A549 (cell line): ENCODE measurements at regions not wholly inside any gene's neighbourhood (a gene's known extent, or its start where the extent isn't known, plus 50 kb on each side); places are given as distances from the start of the nearest gene placed in this dataset.

Source experiments
- ATAC-seq, 2 experiments: fragments of 200-7000 bp in 1 of 2; fragments of >200 bp in 1 of 2; cut with Nextera tagmentation in 1 of 2; cut with Tn5 transposase in 1 of 2; 3 replicates each; pipeline versions ENCODE4 v1.8.0 to v1.9.1; 2018 to 2020; ENCODE audit warnings: mild to moderate bottlenecking in 1 of 2, moderate library complexity in 1 of 2
- CTCF ChIA-PET: fragments of 300-600 bp; sonication (Branson Sonifier 250); formaldehyde crosslinking; extraction: SDS; loops from one replicate; lab custom pipeline; 2021; ENCODE audit warnings: antibody characterized with exemption, inconsistent platforms; lab: Yijun Ruan, JAX
- POLR2A ChIA-PET: fragments of 350-600 bp; formaldehyde crosslinking; extraction: SDS; loops from one replicate; lab custom pipeline; 2021; ENCODE audit warnings: antibody characterized with exemption, inconsistent platforms; lab: Yijun Ruan, JAX
- DNase-seq, 2 experiments: peaks; one replicate each; pipeline versions ENCODE4 v3.0.0 to v3.0.0-alpha.2; 2011 to 2016; ENCODE audit warnings: low read depth in 1 of 2, low spot score in 1 of 2
- FAIRE-seq: peaks from 2 replicates; lab custom pipeline; 2011; peaks lifted over from hg19 to GRCh38; lab: Jason Lieb, UNC
- H3K27ac ChIP-seq, 2 experiments: fragments of >200 bp; sonication (Bioruptor Twin); formaldehyde crosslinking; 3 replicates each; pipeline ENCODE4 v1.5.1; 2016 to 2017
- H3K4me1 ChIP-seq: fragments of >200 bp; sonication (Bioruptor Twin); formaldehyde crosslinking; 3 replicates; pipeline ENCODE4 v1.6.1; 2016
- H3K4me2 ChIP-seq: fragments of >200 bp; sonication (Bioruptor Twin); formaldehyde crosslinking; 3 replicates; pipeline ENCODE4 v1.6.1; 2016
- H3K4me3 ChIP-seq: fragments of >200 bp; sonication (Bioruptor Twin); formaldehyde crosslinking; 3 replicates; pipeline ENCODE4 v1.5.1; 2016
- H3K9me3 ChIP-seq: fragments of >200 bp; sonication (Bioruptor Twin); formaldehyde crosslinking; 3 replicates; pipeline ENCODE4 v1.6.1; 2016
- BHLHE40 ChIP-seq: IDR thresholded peaks from 2 replicates; pipeline ENCODE4 v1.6.1; 2012; ENCODE audit warnings: low read depth, low read length, inconsistent platforms
- CBX8 ChIP-seq: fragments of 200-600 bp; sonication (generic); IDR thresholded peaks from 2 replicates; pipeline ENCODE4 v1.6.1; 2016
- CHD2 ChIP-seq: fragments of 150-350 bp; IDR thresholded peaks from 2 replicates; pipeline ENCODE4 v1.6.1; 2014; ENCODE audit warnings: low read length; ENCODE audit not compliant: partially characterized antibody
- CHD4 ChIP-seq: fragments of 200-600 bp; sonication (generic); IDR thresholded peaks from 2 replicates; pipeline ENCODE4 v1.6.1; 2016; ENCODE audit warnings: antibody characterized with exemption, mild to moderate bottlenecking, borderline replicate concordance
- EHF ChIP-seq: fragments of 250-450 bp; sonication (Bioruptor Pico); IDR thresholded peaks from 2 replicates; pipeline ENCODE4 v1.5.0; 2020; ENCODE audit warnings: mild to moderate bottlenecking
- EHMT2 ChIP-seq: fragments of 200-600 bp; sonication (generic); IDR thresholded peaks from 2 replicates; pipeline ENCODE4 v1.6.1; 2016; ENCODE audit warnings: antibody characterized with exemption, low read depth, mild to moderate bottlenecking, moderate library complexity
- FOSL2 ChIP-seq, 2 experiments: fragments of 450-650 bp in 1 of 2; fragments of >200 bp in 1 of 2; sonication (Bioruptor Twin) in 1 of 2; formaldehyde crosslinking; IDR thresholded peaks; 2 replicates each; pipeline versions ENCODE4 v1.5.0 to v1.6.1; 2016 to 2020; ENCODE audit warnings: mild to moderate bottlenecking in 1 of 2, moderate library complexity in 1 of 2
- FOXS1 ChIP-seq: fragments of 250-450 bp; sonication (Bioruptor Pico); IDR thresholded peaks from 2 replicates; pipeline ENCODE4 v1.5.0; 2020; ENCODE audit warnings: mild to moderate bottlenecking, moderate library complexity
- HOXA7 ChIP-seq: fragments of 250-450 bp; sonication (Bioruptor Pico); IDR thresholded peaks from 2 replicates; pipeline ENCODE4 v1.5.0; 2020; ENCODE audit warnings: mild to moderate bottlenecking, moderate library complexity
- HOXB13 ChIP-seq: fragments of 250-450 bp; sonication (Bioruptor Pico); IDR thresholded peaks from 2 replicates; pipeline ENCODE4 v1.5.0; 2020; ENCODE audit warnings: low read depth, mild to moderate bottlenecking, moderate library complexity
- JUNB ChIP-seq: fragments of >200 bp; sonication (Bioruptor Twin); formaldehyde crosslinking; IDR thresholded peaks from 2 replicates; pipeline ENCODE4 v1.6.1; 2016
- MAFK ChIP-seq: fragments of 450-650 bp; IDR thresholded peaks from 2 replicates; pipeline ENCODE4 v1.6.1; 2014; ENCODE audit not compliant: partially characterized antibody
- MYC ChIP-seq: IDR thresholded peaks from 2 replicates; pipeline ENCODE4 v1.6.1; 2012; ENCODE audit warnings: mild to moderate bottlenecking, inconsistent platforms, low read length, improper control_type of control experiment, borderline replicate concordance
- POLR2A ChIP-seq: IDR thresholded peaks from 2 replicates; pipeline ENCODE4 v1.6.1; 2012; ENCODE audit warnings: mild to moderate bottlenecking, low read length
- RAD21 ChIP-seq, 2 experiments: fragments of >200 bp in 1 of 2; sonication (Bioruptor Twin) in 1 of 2; formaldehyde crosslinking in 1 of 2; IDR thresholded peaks in 1 of 2; conservative IDR thresholded peaks in 1 of 2; 2 replicates in 1 of 2; 3 replicates in 1 of 2; pipeline ENCODE4 v1.6.1; 2012 to 2018; ENCODE audit warnings: inconsistent platforms in 1 of 2
- RCOR1 ChIP-seq: fragments of 150-350 bp; IDR thresholded peaks from 2 replicates; pipeline ENCODE4 v1.6.1; 2014; ENCODE audit warnings: antibody characterized with exemption, low read length, low read depth
- RFX5 ChIP-seq: fragments of 450-650 bp; IDR thresholded peaks from 2 replicates; pipeline ENCODE4 v1.7.1; 2014; ENCODE audit warnings: antibody characterized with exemption, mild to moderate bottlenecking, moderate library complexity
- ZFP36 ChIP-seq: fragments of 450-650 bp; IDR thresholded peaks from 2 replicates; pipeline ENCODE4 v1.6.1; 2014; ENCODE audit warnings: borderline replicate concordance; ENCODE audit not compliant: partially characterized antibody
- WGBS: methylation state at CpG from one replicate; pipeline ENCODE4 v1.1.6; 2017; ENCODE audit errors: missing lambda C conversion rate; 5-methylcytosine and 5-hydroxymethylcytosine counted together
- TF ChIP-seq, protein P1 (sequence below): fragments of 250-450 bp; sonication (Bioruptor Pico); IDR thresholded peaks from 2 replicates; pipeline ENCODE4 v1.5.0; 2021; ENCODE audit warnings: mild to moderate bottlenecking, moderate library complexity, borderline replicate concordance
- TF ChIP-seq, protein P2 (sequence below): IDR thresholded peaks from 2 replicates; pipeline ENCODE4 v1.6.1; 2012
- TF ChIP-seq, protein P3 (sequence below): fragments of 250-450 bp; sonication (Bioruptor Pico); IDR thresholded peaks from 2 replicates; pipeline ENCODE4 v1.5.0; 2020; ENCODE audit warnings: low read depth, mild to moderate bottlenecking, moderate library complexity
- TF ChIP-seq, protein P4 (sequence below): IDR thresholded peaks from 2 replicates; pipeline ENCODE4 v1.6.1; 2012; ENCODE audit warnings: low read depth, borderline replicate concordance

DNA sequence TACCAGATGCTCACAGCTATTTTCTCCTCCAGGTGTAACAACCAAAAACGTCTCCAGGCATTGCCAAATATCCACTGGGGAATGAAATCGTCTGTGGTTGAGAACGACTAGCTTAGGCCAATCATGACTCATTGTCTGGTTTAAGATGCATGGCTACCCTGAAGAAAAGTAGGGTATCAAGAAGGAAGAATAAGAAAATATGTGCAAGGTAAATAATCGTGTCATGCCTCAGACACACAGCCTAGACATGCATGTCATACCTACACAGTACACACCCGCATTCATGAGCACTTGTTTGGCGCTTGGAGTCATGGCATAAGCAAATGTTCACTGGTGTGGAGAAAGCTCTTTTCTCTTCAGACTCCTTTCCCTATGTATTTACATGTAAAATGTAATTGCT, 745.7 kb downstream of the MAFB start:
- H3K4me1 ChIP-seq, result no peaks in the 10 kb centered on the region
- H3K4me2 ChIP-seq, result no peak overlapping the region
- 3% methylated on average over 6 of the region's 6 CpGs for WGBS
- ATAC-seq (no peak), FAIRE-seq (no peak), DNase-seq (no peak)
- no peak overlapping the region for H3K4me3 ChIP-seq
- no peaks in the 10 kb centered on the region for H3K9me3 ChIP-seq
- no peak for TF ChIP-seq HOXB13 (CRISPR knock-in tag)
- no peak for TF ChIP-seq JUNB
- TF ChIP-seq BHLHE40, result no peak
- TF ChIP-seq, protein P1, sequence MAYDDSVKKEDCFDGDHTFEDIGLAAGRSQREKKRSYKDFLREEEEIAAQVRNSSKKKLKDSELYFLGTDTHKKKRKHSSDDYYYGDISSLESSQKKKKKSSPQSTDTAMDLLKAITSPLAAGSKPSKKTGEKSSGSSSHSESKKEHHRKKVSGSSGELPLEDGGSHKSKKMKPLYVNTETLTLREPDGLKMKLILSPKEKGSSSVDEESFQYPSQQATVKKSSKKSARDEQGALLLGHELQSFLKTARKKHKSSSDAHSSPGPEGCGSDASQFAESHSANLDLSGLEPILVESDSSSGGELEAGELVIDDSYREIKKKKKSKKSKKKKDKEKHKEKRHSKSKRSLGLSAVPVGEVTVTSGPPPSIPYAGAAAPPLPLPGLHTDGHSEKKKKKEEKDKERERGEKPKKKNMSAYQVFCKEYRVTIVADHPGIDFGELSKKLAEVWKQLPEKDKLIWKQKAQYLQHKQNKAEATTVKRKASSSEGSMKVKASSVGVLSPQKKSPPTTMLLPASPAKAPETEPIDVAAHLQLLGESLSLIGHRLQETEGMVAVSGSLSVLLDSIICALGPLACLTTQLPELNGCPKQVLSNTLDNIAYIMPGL, result no peak
- no peak for TF ChIP-seq HOXA7
- CTCF ChIA-PET, result interaction anchor here (1.1 kb wide), 1 partner anchor 423 kb away, joined by 3 read pairs; no protein-coding TSS in a partner anchor
- POLR2A ChIA-PET, result no interaction called here
- H3K27ac ChIP-seq, result no peak overlapping the region

DNA sequence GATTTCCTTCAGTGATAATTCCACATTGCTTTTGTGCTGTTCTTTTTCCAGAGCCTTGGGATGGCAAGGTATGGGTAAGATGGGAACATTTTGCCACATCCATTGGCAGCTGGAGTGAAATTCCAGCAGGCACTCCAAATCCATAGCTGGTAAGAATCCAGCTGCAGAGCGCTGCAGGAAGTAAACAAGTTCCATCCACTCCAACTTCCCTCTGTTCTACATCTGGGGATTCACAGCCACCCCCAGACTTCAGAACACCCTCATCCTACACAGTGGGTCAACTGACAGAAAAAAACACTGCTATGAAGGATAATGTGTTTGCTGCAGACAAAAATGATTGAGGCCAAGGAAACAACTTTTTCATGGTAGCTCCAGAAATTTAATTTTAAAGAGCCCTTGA, 747.8 kb downstream of the MAFB start:
- Histone ChIP-seq H3K4me2 (no peak overlapping the region), H3K27ac (no peak overlapping the region), H3K4me1 (no peaks in the 10 kb centered on the region), H3K9me3 (no peaks in the 10 kb centered on the region), H3K4me3 (no peak overlapping the region)
- no peak for ATAC-seq
- ChIA-PET POLR2A (no interaction called here), CTCF (no interaction called here)
- no peak for DNase-seq
- TF ChIP-seq ZFP36, result no peak
- TF ChIP-seq RFX5, result no peak
- TF ChIP-seq CBX8, result no peak
- TF ChIP-seq, protein P1, result no peak
- TF ChIP-seq EHF (CRISPR knock-in tag), result no peak
- TF ChIP-seq, protein P2, sequence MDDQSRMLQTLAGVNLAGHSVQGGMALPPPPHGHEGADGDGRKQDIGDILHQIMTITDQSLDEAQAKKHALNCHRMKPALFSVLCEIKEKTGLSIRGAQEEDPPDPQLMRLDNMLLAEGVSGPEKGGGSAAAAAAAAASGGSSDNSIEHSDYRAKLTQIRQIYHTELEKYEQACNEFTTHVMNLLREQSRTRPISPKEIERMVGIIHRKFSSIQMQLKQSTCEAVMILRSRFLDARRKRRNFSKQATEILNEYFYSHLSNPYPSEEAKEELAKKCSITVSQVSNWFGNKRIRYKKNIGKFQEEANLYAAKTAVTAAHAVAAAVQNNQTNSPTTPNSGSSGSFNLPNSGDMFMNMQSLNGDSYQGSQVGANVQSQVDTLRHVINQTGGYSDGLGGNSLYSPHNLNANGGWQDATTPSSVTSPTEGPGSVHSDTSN, result no peak
- TF ChIP-seq, protein P3, sequence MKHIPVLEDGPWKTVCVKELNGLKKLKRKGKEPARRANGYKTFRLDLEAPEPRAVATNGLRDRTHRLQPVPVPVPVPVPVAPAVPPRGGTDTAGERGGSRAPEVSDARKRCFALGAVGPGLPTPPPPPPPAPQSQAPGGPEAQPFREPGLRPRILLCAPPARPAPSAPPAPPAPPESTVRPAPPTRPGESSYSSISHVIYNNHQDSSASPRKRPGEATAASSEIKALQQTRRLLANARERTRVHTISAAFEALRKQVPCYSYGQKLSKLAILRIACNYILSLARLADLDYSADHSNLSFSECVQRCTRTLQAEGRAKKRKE (CRISPR knock-in tag), result no peak
- no peak for TF ChIP-seq RCOR1
- TF ChIP-seq JUNB, result no peak
- TF ChIP-seq EHMT2, result no peak
- TF ChIP-seq FOSL2 (IDR thresholded peaks at IDR 0.05), result no peak
- TF ChIP-seq FOSL2 (CRISPR knock-in tag; IDR thresholded peaks at IDR 0.05), result no peak
- no peak for TF ChIP-seq POLR2A
- TF ChIP-seq CHD4, result no peak
- no peak for TF ChIP-seq MYC
- no peak for TF ChIP-seq RAD21 (conservative IDR thresholded peaks at IDR 0.05 in 1 of 2, IDR thresholded peaks at IDR 0.05 in 1 of 2)
- no peak for TF ChIP-seq MAFK
- no peak for TF ChIP-seq FOXS1
- TF ChIP-seq CHD2, result no peak
- TF ChIP-seq, protein P4, sequence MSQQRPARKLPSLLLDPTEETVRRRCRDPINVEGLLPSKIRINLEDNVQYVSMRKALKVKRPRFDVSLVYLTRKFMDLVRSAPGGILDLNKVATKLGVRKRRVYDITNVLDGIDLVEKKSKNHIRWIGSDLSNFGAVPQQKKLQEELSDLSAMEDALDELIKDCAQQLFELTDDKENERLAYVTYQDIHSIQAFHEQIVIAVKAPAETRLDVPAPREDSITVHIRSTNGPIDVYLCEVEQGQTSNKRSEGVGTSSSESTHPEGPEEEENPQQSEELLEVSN, result no peak
- WGBS, result 7% methylated on average over 1 of the region's 1 CpG
- no peak for FAIRE-seq
